IMR-90 (cell line): ENCODE measurements at regions not wholly inside any gene's neighbourhood (a gene's known extent, or its start where the extent isn't known, plus 50 kb on each side); places are given as distances from the start of the nearest gene placed in this dataset.

ENCODE experiments used
- ATAC-seq: fragments of 200-7000 bp; cut with Tn5 transposase; 2 replicates; pipeline ENCODE4 v1.9.1; 2020; ENCODE audit warnings: low read depth, mild to moderate bottlenecking, moderate library complexity
- BruUV-seq: library from RNA; stranded (reverse); fragments of 400-500 nt; replicated peaks from 2 replicates; lab custom pipeline; 2021; lab: Mats Ljungman, UMichigan
- CTCF ChIA-PET: fragments of 300-600 bp; formaldehyde crosslinking; extraction: SDS; loops from one replicate; lab custom pipeline; 2021; ENCODE audit warnings: antibody characterized with exemption; lab: Yijun Ruan, JAX
- POLR2A ChIA-PET: fragments of 300-600 bp; sonication (Branson Sonifier 250); formaldehyde crosslinking; loops from one replicate; lab custom pipeline; 2022; ENCODE audit warnings: antibody characterized with exemption; ENCODE audit not compliant: unreplicated experiment; lab: Charles Lee
- DNase-seq: peaks from one replicate; pipeline ENCODE4 v3.0.0; 2013
- H2AFZ ChIP-seq: replicated peaks from 2 replicates; pipeline ENCODE3; 2013; ENCODE audit warnings: low read length, mild to moderate bottlenecking; ENCODE audit not compliant: poor library complexity
- H2AK5ac ChIP-seq: 2 replicates; pipeline ENCODE4 v1.6.1; 2013; ENCODE audit warnings: low read depth, low read length, inconsistent platforms
- H2AK9ac ChIP-seq: replicated peaks from 2 replicates; pipeline ENCODE3; 2013; ENCODE audit warnings: mild to moderate bottlenecking, low read depth, low read length, moderate library complexity; ENCODE audit not compliant: poor library complexity
- H2BK120ac ChIP-seq: 2 replicates; pipeline ENCODE4 v1.6.1; 2013; ENCODE audit warnings: low read depth, low read length, inconsistent platforms
- H2BK15ac ChIP-seq: 3 replicates; pipeline ENCODE4 v1.6.1; 2013; ENCODE audit warnings: low read depth, low read length, inconsistent platforms
- H2BK20ac ChIP-seq: 2 replicates; pipeline ENCODE4 v1.6.1; 2013; ENCODE audit warnings: low read depth, mild to moderate bottlenecking, inconsistent platforms, low read length, moderate library complexity
- H2BK5ac ChIP-seq: 2 replicates; pipeline ENCODE4 v1.6.1; 2013; ENCODE audit warnings: mild to moderate bottlenecking, low read depth, low read length, inconsistent platforms; ENCODE audit not compliant: poor library complexity, severe bottlenecking
- H3K14ac ChIP-seq: replicated peaks from 2 replicates; pipeline ENCODE4 v1.6.1; 2013; ENCODE audit warnings: low read depth, low read length, inconsistent platforms
- H3K18ac ChIP-seq: 2 replicates; pipeline ENCODE4 v1.6.1; 2013; ENCODE audit warnings: low read depth, low read length, control low read depth
- H3K23ac ChIP-seq: 2 replicates; pipeline ENCODE4 v1.6.1; 2013; ENCODE audit warnings: low read depth, low read length, inconsistent platforms
- H3K27ac ChIP-seq: 2 replicates; pipeline ENCODE4 v1.5.1; 2013; ENCODE audit warnings: mild to moderate bottlenecking, control low read depth, low read length; ENCODE audit not compliant: insufficient read depth
- H3K27me3 ChIP-seq: 2 replicates; pipeline ENCODE4 v1.6.1; 2013; ENCODE audit warnings: low read length; ENCODE audit not compliant: control insufficient read depth, insufficient read depth
- H3K36me3 ChIP-seq: 2 replicates; pipeline ENCODE4 v1.6.1; 2013; ENCODE audit warnings: low read length, mixed read lengths; ENCODE audit not compliant: control insufficient read depth, insufficient read depth
- H3K4ac ChIP-seq: 2 replicates; pipeline ENCODE4 v1.6.1; 2013; ENCODE audit warnings: low read depth, low read length, inconsistent platforms
- H3K4me1 ChIP-seq: 2 replicates; pipeline ENCODE4 v1.6.1; 2013; ENCODE audit warnings: low read length, mixed read lengths; ENCODE audit not compliant: control insufficient read depth, insufficient read depth
- H3K4me2 ChIP-seq: 2 replicates; pipeline ENCODE4 v1.6.1; 2013; ENCODE audit warnings: low read depth, mild to moderate bottlenecking, control low read depth, low read length, moderate library complexity
- H3K4me3 ChIP-seq: 2 replicates; pipeline ENCODE4 v1.5.1; 2013; ENCODE audit warnings: low read depth, mild to moderate bottlenecking, control low read depth, low read length, moderate library complexity; ENCODE audit not compliant: insufficient read depth
- H3K56ac ChIP-seq: 2 replicates; pipeline ENCODE4 v1.6.1; 2013; ENCODE audit warnings: low read length, inconsistent platforms; ENCODE audit not compliant: insufficient read depth; ENCODE audit errors: extremely low read depth
- H3K79me1 ChIP-seq, 2 experiments: 2 replicates each; pipeline ENCODE4 v1.6.1; 2013; ENCODE audit warnings: low read length in 2 of 2, inconsistent platforms in 1 of 2, low read depth in 1 of 2
- H3K9ac ChIP-seq: 2 replicates; pipeline ENCODE4 v1.6.1; 2013; ENCODE audit warnings: low read depth, low read length, control low read depth
- H3K9me1 ChIP-seq: 2 replicates; pipeline ENCODE4 v1.6.1; 2013; ENCODE audit warnings: low read length, inconsistent platforms; ENCODE audit not compliant: insufficient read depth
- H3K9me3 ChIP-seq: 2 replicates; pipeline ENCODE4 v1.6.1; 2013; ENCODE audit warnings: low read length; ENCODE audit not compliant: control insufficient read depth, insufficient read depth
- H4K20me1 ChIP-seq: 2 replicates; pipeline ENCODE4 v1.6.1; 2013; ENCODE audit warnings: low read length, inconsistent platforms; ENCODE audit not compliant: insufficient read depth
- H4K5ac ChIP-seq: 2 replicates; pipeline ENCODE4 v1.6.1; 2013; ENCODE audit warnings: mild to moderate bottlenecking, low read depth, low read length, control low read depth
- H4K8ac ChIP-seq, 2 experiments: 2 replicates each; pipeline ENCODE4 v1.6.1; 2013; ENCODE audit warnings: low read depth in 2 of 2, low read length in 2 of 2, control low read depth in 1 of 2, inconsistent platforms in 1 of 2
- H4K91ac ChIP-seq: 2 replicates; pipeline ENCODE4 v1.6.1; 2013; ENCODE audit warnings: low read depth, low read length, inconsistent platforms; ENCODE audit not compliant: insufficient read depth
- MAFK ChIP-seq: IDR thresholded peaks from 2 replicates; pipeline ENCODE4 v1.6.1; 2012; ENCODE audit warnings: low read depth, low read length, improper control_type of control experiment
- RAD21 ChIP-seq: IDR thresholded peaks from 2 replicates; pipeline ENCODE4 v1.6.1; 2012; ENCODE audit warnings: low read length, improper control_type of control experiment
- SMC3 ChIP-seq: fragments of 150-350 bp; IDR thresholded peaks from 2 replicates; pipeline ENCODE4 v1.6.1; 2016; ENCODE audit warnings: low read depth, mild to moderate bottlenecking, antibody characterized with exemption, low read length, moderate library complexity
- WGBS, 2 experiments: methylation state at CpG; one replicate each; pipeline versions ENCODE4 v1.1.5 to v1.1.7; 2013; ENCODE audit warnings: missing lambda C conversion rate in 2 of 2; ENCODE audit not compliant: insufficient read length in 1 of 2; ENCODE audit errors: extremely low coverage in 2 of 2; 5-methylcytosine and 5-hydroxymethylcytosine counted together
- dilution Hi-C: fragments of 300-500 bp; cut with HindIII; formaldehyde crosslinking; loops from one replicate; pipeline ENCODE4 v1.14.3; 2018; ENCODE audit warnings: low sequenced_read_pairs; ENCODE audit not compliant: unreplicated experiment
- in situ Hi-C: fragments of 300-500 bp; cut with MboI; formaldehyde crosslinking; loops from 3 replicates; pipeline ENCODE4 v1.14.3; 2019; ENCODE audit warnings: low sequenced_read_pairs, inconsistent platforms, mixed read lengths
- intact Hi-C: fragments of 100-400 bp; cut with micrococcal nuclease; formaldehyde crosslinking; loops from 2 replicates; pipeline ENCODE4 v1.10.0; 2022

DNA sequence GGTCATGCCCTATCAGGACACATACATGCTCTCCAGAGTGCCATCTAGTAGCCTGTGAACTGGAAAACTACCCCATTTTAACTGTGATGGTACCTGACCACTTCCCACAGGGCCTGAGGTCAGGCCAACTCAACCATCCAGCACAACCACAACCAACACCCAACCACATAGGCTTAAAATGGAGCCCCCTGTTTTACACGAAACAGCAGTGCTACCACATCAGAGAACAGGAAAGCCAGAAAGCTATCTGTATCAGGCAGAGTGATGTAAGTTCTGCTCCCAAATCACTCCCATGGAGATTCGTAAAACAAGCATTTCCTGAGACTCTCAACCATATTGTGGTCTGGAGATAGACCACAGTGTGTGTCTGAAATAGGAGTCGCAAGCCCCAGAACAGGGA, 1017.3 kb upstream of the EPHA6 start:
- no peaks in the 10 kb centered on the region for H3K9me1 ChIP-seq
- TF ChIP-seq MAFK (no peak), SMC3 (no peak), RAD21 (no peak)
- no peak overlapping the region for H2BK20ac ChIP-seq
- no peak overlapping the region for H2BK120ac ChIP-seq
- ChIA-PET CTCF (no interaction called here), POLR2A (no interaction called here)
- H4K5ac ChIP-seq: no peak overlapping the region
- H3K56ac ChIP-seq: no peak overlapping the region
- dilution Hi-C loops: no loop called here
- no peak overlapping the region for H4K91ac ChIP-seq
- H3K79me1 ChIP-seq: no peaks in the 10 kb centered on the region
- H3K9ac ChIP-seq: no peak overlapping the region
- no peaks in the 10 kb centered on the region for H3K4me1 ChIP-seq
- no peak overlapping the region for H3K23ac ChIP-seq
- no peak overlapping the region for H2AK5ac ChIP-seq
- no peak overlapping the region for H4K8ac ChIP-seq
- no TSS peak for BruUV-seq
- in situ Hi-C loops: no loop called here
- H3K9me3 ChIP-seq: peaks cover 3% of the 10 kb centered on the region; the same call in 1 of the 2 replicates
- no peaks in the 10 kb centered on the region for H3K27me3 ChIP-seq
- H3K27ac ChIP-seq: no peak overlapping the region
- no peak overlapping the region for H3K18ac ChIP-seq
- H4K20me1 ChIP-seq: no peaks in the 10 kb centered on the region
- WGBS, 2 experiments: 100% methylated on average over 1 of the region's 3 CpGs; no CpG with 5 or more reads in 1 of the 2 experiments
- no peaks in the 10 kb centered on the region for H3K36me3 ChIP-seq
- no peak overlapping the region for H2BK5ac ChIP-seq
- H2AFZ ChIP-seq: no peak overlapping the region
- no peak overlapping the region for H2AK9ac ChIP-seq
- no peak for ATAC-seq
- no peak overlapping the region for H3K4ac ChIP-seq
- H3K14ac ChIP-seq: no peak overlapping the region
- no peak for DNase-seq
- no peak overlapping the region for H3K4me2 ChIP-seq
- intact Hi-C loops: no loop called here
- no peak overlapping the region for H3K4me3 ChIP-seq
- H2BK15ac ChIP-seq: no peak overlapping the region
